Thyroid gland (tissue), 4 donors: ENCODE measurements at regions not wholly inside any gene's neighbourhood (a gene's known extent, or its start where the extent isn't known, plus 50 kb on each side); places are given as distances from the start of the nearest gene placed in this dataset.

Experiments
- POLR2A ChIP-seq, 2 donors: fragments of 450-650 bp; IDR thresholded peaks; one replicate each; pipeline ENCODE4 v1.6.1; 2017; ENCODE audit warnings: antibody characterized with exemption in 2 of 2, mild to moderate bottlenecking in 2 of 2, moderate library complexity in 1 of 2
- TF ChIP-seq, protein P1 (sequence below), 6 experiments: fragments of 200-600 bp in 3 of 6; fragments of 450-650 bp in 3 of 6; sonication (generic) in 3 of 6; IDR thresholded peaks; one replicate each; pipeline ENCODE4 v1.5.1; 2016 to 2019; ENCODE audit warnings: antibody characterized with exemption in 6 of 6, mild to moderate bottlenecking in 2 of 6, inconsistent platforms in 1 of 6, moderate library complexity in 1 of 6

- TF ChIP-seq POLR2A (IDR thresholded peaks at IDR 0.05), result no peak
- TF ChIP-seq, protein P1, sequence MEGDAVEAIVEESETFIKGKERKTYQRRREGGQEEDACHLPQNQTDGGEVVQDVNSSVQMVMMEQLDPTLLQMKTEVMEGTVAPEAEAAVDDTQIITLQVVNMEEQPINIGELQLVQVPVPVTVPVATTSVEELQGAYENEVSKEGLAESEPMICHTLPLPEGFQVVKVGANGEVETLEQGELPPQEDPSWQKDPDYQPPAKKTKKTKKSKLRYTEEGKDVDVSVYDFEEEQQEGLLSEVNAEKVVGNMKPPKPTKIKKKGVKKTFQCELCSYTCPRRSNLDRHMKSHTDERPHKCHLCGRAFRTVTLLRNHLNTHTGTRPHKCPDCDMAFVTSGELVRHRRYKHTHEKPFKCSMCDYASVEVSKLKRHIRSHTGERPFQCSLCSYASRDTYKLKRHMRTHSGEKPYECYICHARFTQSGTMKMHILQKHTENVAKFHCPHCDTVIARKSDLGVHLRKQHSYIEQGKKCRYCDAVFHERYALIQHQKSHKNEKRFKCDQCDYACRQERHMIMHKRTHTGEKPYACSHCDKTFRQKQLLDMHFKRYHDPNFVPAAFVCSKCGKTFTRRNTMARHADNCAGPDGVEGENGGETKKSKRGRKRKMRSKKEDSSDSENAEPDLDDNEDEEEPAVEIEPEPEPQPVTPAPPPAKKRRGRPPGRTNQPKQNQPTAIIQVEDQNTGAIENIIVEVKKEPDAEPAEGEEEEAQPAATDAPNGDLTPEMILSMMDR (IDR thresholded peaks at IDR 0.05), result no peak
Measured at GRCh38 chr15:79520654-79521053, 88.5 kb downstream of the MINAR1 start.
